ENCODE measurements at regions not wholly inside any gene's neighbourhood (a gene's known extent, or its start where the extent isn't known, plus 50 kb on each side); places are given as distances from the start of the nearest gene placed in this dataset.
"Not testable (repeated sequence)": the region's sequence is repeated elsewhere in the genome, so short reads cannot be mapped to it uniquely, and the experiment has no call there.

DNA sequence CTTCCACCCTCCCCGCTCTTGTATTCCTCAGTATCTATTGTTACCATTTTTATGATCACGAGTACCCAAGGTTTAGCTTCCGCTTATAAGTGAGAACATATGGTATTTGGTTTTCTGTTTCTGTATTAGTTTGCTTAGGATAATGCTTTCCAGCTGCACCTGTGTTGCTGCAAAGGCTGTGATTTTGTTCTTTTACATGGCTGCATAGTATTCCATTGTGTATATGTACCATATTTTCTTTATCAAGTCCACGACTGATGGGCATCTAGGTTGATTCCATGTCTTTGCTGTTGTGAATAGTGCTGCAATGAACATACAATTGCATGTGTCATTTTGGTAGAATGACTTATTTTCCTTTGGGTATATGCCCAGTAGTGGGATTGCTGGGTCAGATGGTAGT lies 79.7 kb upstream of the EFCAB3 start:
- H3K9me3 Mint-ChIP-seq: no peaks in the 10 kb centered on the region
- no peak for DNase-seq (ENCODE audit: extremely low spot score, unreplicated experiment)
- H3K4me1 Mint-ChIP-seq (ENCODE audit: unreplicated experiment): no peaks in the 10 kb centered on the region
- H3K36me3 Mint-ChIP-seq: no peaks in the 10 kb centered on the region
- no peak overlapping the region for H3K27ac Mint-ChIP-seq
- no peak overlapping the region for H3K4me3 Mint-ChIP-seq
- TF ChIP-seq, protein P1, sequence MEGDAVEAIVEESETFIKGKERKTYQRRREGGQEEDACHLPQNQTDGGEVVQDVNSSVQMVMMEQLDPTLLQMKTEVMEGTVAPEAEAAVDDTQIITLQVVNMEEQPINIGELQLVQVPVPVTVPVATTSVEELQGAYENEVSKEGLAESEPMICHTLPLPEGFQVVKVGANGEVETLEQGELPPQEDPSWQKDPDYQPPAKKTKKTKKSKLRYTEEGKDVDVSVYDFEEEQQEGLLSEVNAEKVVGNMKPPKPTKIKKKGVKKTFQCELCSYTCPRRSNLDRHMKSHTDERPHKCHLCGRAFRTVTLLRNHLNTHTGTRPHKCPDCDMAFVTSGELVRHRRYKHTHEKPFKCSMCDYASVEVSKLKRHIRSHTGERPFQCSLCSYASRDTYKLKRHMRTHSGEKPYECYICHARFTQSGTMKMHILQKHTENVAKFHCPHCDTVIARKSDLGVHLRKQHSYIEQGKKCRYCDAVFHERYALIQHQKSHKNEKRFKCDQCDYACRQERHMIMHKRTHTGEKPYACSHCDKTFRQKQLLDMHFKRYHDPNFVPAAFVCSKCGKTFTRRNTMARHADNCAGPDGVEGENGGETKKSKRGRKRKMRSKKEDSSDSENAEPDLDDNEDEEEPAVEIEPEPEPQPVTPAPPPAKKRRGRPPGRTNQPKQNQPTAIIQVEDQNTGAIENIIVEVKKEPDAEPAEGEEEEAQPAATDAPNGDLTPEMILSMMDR (conservative IDR thresholded peaks at IDR 0.05): no peak
- H3K27me3 Mint-ChIP-seq: peaks cover 6% of the 10 kb centered on the region

GRCh38 chr17:62275290-62275689 lies 105.1 kb upstream of the EFCAB3 start:
- H3K27ac Mint-ChIP-seq; DNase-seq (ENCODE audit: extremely low spot score, unreplicated experiment); H3K4me1 Mint-ChIP-seq (ENCODE audit: unreplicated experiment); H3K36me3 Mint-ChIP-seq; H3K4me3 Mint-ChIP-seq; H3K9me3 Mint-ChIP-seq; H3K27me3 Mint-ChIP-seq: not testable (repeated sequence)

DNA sequence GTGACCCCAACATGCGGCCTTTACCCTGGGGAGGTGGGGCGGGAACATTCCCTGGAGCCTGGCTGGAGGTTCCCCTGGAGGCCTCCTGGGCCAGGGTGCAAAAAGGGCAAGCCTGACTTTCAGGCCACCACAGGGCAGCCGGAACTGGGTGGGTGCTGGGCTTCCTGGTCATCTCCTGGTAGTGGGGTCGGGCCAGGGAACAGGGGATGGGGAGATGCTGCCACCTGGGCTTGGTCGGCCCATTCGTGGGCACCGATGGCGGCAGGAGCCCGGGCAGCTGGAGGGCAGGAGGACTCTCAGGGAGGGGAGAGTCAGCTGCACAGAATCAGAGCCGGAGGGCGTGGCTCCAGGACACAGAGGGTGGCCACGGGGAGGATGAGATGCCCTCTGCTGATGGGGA lies 112.0 kb upstream of the EFCAB3 start:
- DNase-seq (ENCODE audit: extremely low spot score, unreplicated experiment); H3K27ac Mint-ChIP-seq; H3K4me3 Mint-ChIP-seq; H3K27me3 Mint-ChIP-seq; H3K9me3 Mint-ChIP-seq; H3K4me1 Mint-ChIP-seq (ENCODE audit: unreplicated experiment); H3K36me3 Mint-ChIP-seq: not testable (repeated sequence)

DNA sequence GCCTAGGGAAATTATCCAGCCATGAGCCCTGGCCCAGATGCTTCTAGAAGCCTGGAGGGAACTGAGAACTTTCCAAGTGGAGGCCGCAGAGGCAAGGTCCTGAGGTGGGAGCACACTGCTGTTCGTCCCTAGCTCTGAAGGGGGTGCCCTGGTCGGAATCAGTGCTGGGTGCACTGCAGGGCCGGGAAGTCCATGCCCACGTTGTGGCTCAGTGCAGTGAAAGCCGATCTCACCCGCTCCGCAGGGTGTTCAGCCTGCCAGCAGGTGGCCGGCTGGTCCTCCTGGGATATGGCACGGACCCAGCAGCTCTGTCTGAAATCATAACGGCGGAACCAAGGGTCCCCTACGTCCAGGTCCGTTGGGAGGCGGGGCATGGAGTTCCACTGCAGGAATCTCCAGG lies 115.4 kb upstream of the EFCAB3 start:
- not testable (repeated sequence) for H3K27me3 Mint-ChIP-seq

DNA sequence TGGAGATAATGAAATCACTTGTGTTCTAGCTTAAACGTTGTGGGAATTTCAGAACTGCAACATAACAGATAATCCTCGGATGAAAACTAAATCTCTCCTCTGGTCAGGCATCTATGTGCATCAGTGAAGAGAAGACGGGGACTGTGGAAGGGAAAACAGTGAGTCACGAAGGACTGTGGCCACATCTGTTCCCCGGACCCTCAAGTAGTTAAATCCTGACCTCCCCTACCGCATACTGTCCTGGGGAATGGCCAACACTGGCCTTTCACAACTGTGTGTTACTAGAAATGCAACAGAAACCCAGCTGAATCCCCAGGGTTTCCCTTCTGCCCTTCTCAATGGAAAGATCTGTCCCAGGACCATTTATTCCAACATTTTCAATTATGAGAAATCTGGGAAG lies 124.6 kb upstream of the EFCAB3 start:
- H3K36me3 Mint-ChIP-seq; H3K4me3 Mint-ChIP-seq; DNase-seq (ENCODE audit: extremely low spot score, unreplicated experiment); H3K27ac Mint-ChIP-seq; H3K9me3 Mint-ChIP-seq; H3K4me1 Mint-ChIP-seq (ENCODE audit: unreplicated experiment); H3K27me3 Mint-ChIP-seq: not testable (repeated sequence)

More for the DNA sequence above, 115.4 kb upstream of the EFCAB3 start:
- H3K9me3 Mint-ChIP-seq; H3K27ac Mint-ChIP-seq; H3K36me3 Mint-ChIP-seq; H3K4me3 Mint-ChIP-seq; H3K4me1 Mint-ChIP-seq (ENCODE audit: unreplicated experiment); DNase-seq (ENCODE audit: extremely low spot score, unreplicated experiment): not testable (repeated sequence)

GRCh38 chr17:62242076-62242475 lies 138.3 kb upstream of the EFCAB3 start:
- not testable (repeated sequence) for H3K27ac Mint-ChIP-seq; H3K36me3 Mint-ChIP-seq; DNase-seq (ENCODE audit: extremely low spot score, unreplicated experiment); H3K27me3 Mint-ChIP-seq; H3K4me3 Mint-ChIP-seq; H3K4me1 Mint-ChIP-seq (ENCODE audit: unreplicated experiment); H3K9me3 Mint-ChIP-seq

- not testable (repeated sequence) for H3K36me3 Mint-ChIP-seq; H3K4me3 Mint-ChIP-seq; H3K4me1 Mint-ChIP-seq (ENCODE audit: unreplicated experiment); DNase-seq (ENCODE audit: extremely low spot score, unreplicated experiment); H3K27me3 Mint-ChIP-seq; H3K9me3 Mint-ChIP-seq
- peak overlapping the region; percentile 30 for H3K27ac Mint-ChIP-seq
Measured at GRCh38 chr17:62239569-62239968, 140.8 kb upstream of the EFCAB3 start.

DNA sequence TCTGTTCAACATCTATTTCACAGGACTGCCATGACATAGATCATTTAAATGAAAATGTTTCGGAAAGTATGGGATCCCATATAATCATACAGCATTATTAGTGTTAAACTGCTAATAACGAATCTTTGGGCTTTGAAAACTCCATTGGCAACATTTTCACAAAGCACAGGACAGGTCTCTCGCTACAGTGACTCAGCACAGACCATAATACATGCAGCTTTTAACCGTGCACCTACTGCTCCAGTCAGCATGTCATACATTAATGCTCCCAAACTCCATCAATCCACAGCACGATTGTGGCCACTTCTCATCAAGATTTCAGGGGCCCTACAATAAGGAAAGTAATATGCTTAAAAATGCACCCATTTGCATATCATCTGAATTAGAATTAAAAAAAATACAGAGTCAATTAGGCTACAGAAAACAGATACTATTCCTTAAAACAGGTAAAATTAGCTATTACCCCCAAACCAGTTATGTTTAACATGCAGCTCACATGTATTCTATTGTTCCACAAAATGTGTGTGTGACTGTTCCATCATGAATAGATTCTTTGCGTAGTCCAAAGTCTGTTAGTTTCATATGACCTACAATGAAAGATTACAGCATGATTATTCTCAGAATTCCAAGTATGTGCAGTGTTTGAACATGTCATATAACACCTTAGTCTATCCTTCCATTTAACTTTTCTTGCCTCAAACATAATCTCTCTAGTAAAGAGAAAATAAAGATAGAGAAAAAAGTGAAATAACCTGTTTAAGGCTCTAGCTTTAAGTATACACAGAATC lies 141.6 kb upstream of the EFCAB3 start:
- not testable (repeated sequence) for H3K27me3 Mint-ChIP-seq; H3K4me1 Mint-ChIP-seq (ENCODE audit: unreplicated experiment); H3K4me3 Mint-ChIP-seq; H3K9me3 Mint-ChIP-seq; DNase-seq (ENCODE audit: extremely low spot score, unreplicated experiment); H3K36me3 Mint-ChIP-seq
- peak overlapping the region; percentile 30 for H3K27ac Mint-ChIP-seq

GRCh38 chr17:62233822-62234481 lies 146.4 kb upstream of the EFCAB3 start:
- DNase-seq (ENCODE audit: extremely low spot score, unreplicated experiment); H3K27me3 Mint-ChIP-seq; H3K36me3 Mint-ChIP-seq; H3K4me1 Mint-ChIP-seq (ENCODE audit: unreplicated experiment); H3K4me3 Mint-ChIP-seq; H3K9me3 Mint-ChIP-seq; H3K27ac Mint-ChIP-seq: not testable (repeated sequence)

DNA sequence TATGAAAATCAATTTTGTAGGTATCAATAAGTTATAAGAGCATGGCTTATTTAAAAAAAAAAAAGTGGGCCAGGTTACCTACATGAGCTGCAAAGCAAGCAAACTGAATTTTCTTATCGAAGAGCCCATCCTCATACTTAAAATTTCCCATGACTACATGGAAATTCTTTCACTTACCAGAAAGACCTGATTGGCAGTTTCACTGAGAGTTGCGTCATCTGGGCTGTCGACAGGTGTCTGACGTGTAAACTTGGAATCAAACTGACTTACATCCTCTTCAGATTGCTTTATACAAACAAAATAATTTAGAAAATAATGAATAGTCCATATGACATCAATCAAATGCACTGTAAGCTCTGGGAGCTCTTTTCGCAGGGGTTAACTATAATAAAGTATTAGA lies 149.1 kb upstream of the EFCAB3 start:
- H3K27me3 Mint-ChIP-seq; H3K4me1 Mint-ChIP-seq (ENCODE audit: unreplicated experiment); H3K36me3 Mint-ChIP-seq; H3K9me3 Mint-ChIP-seq; DNase-seq (ENCODE audit: extremely low spot score, unreplicated experiment); H3K4me3 Mint-ChIP-seq: not testable (repeated sequence)
- peak overlapping the region; percentile 83 for H3K27ac Mint-ChIP-seq

Measured in type B pancreatic cell (in vitro differentiated cells).